H1 (cell line): ENCODE measurements at regions not wholly inside any gene's neighbourhood (a gene's known extent, or its start where the extent isn't known, plus 50 kb on each side); places are given as distances from the start of the nearest gene placed in this dataset.

Experiments
- CTCF ChIA-PET: fragments of 300-600 bp; sonication (Branson Sonifier 250); formaldehyde crosslinking; loops from one replicate; lab custom pipeline; 2021; ENCODE audit not compliant: partially characterized antibody; lab: Charles Lee
- POLR2A ChIA-PET: fragments of 300-600 bp; sonication (Branson Sonifier 250); formaldehyde crosslinking; loops from one replicate; lab custom pipeline; 2021; ENCODE audit warnings: inconsistent platforms; ENCODE audit not compliant: partially characterized antibody; lab: Charles Lee
- DNase-seq, 2 experiments: peaks; one replicate each; pipeline versions ENCODE4 v3.0.0 to v3.0.0-alpha.2; 2010 to 2022; ENCODE audit warnings: low spot score in 2 of 2, low read depth in 1 of 2, mixed read lengths in 1 of 2
- FAIRE-seq: peaks from 2 replicates; lab custom pipeline; 2011; peaks lifted over from hg19 to GRCh38; lab: Jason Lieb, UNC
- H2AFZ ChIP-seq: 2 replicates; pipeline ENCODE4 v1.8.1; 2012; ENCODE audit warnings: low read length, inconsistent platforms
- H2AK5ac ChIP-seq: 2 replicates; pipeline ENCODE4 v1.6.1; 2013; ENCODE audit warnings: low read depth, low read length
- H2BK120ac ChIP-seq: replicated peaks from 2 replicates; pipeline ENCODE3; 2013; ENCODE audit warnings: low read depth, low read length, inconsistent platforms
- H2BK12ac ChIP-seq: 2 replicates; pipeline ENCODE4 v1.6.1; 2013; ENCODE audit warnings: low read depth, low read length
- H2BK15ac ChIP-seq: 2 replicates; pipeline ENCODE4 v1.6.1; 2013; ENCODE audit warnings: low read length
- H2BK20ac ChIP-seq: 2 replicates; pipeline ENCODE4 v1.6.1; 2013; ENCODE audit warnings: low read length
- H2BK5ac ChIP-seq: 2 replicates; pipeline ENCODE4 v1.6.1; 2013; ENCODE audit warnings: low read depth, low read length
- H3K14ac ChIP-seq: 2 replicates; pipeline ENCODE4 v1.6.1; 2013; ENCODE audit warnings: inconsistent platforms; ENCODE audit not compliant: insufficient read length
- H3K18ac ChIP-seq: 2 replicates; pipeline ENCODE4 v1.6.1; 2013; ENCODE audit warnings: low read length; ENCODE audit errors: extremely low read depth
- H3K23ac ChIP-seq: 2 replicates; pipeline ENCODE4 v1.6.1; 2013; ENCODE audit warnings: inconsistent platforms; ENCODE audit not compliant: insufficient read length
- H3K23me2 ChIP-seq: 2 replicates; pipeline ENCODE4 v1.6.1; 2013; ENCODE audit warnings: low read depth, low read length
- H3K27ac ChIP-seq: 2 replicates; pipeline ENCODE4 v1.6.1; 2011; ENCODE audit warnings: low read depth, low read length, inconsistent platforms
- H3K27me3 ChIP-seq, 4 experiments: replicated peaks in 1 of 4; 1 replicate in 1 of 4; 2 replicates in 3 of 4; pipeline versions ENCODE4 v1.6.1 to v1.8.1; 2011 to 2013; ENCODE audit warnings: low read length in 3 of 4, mild to moderate bottlenecking in 3 of 4, inconsistent platforms in 2 of 4, mixed read lengths in 2 of 4, moderate library complexity in 1 of 4; ENCODE audit not compliant: control insufficient read depth in 3 of 4, insufficient read depth in 3 of 4; ENCODE audit errors: extremely low read depth in 1 of 4
- H3K36me3 ChIP-seq, 4 experiments: 2 replicates each; pipeline versions ENCODE4 v1.6.1 to v1.8.1; 2011 to 2013; ENCODE audit warnings: mild to moderate bottlenecking in 4 of 4, low read length in 3 of 4, moderate library complexity in 2 of 4, control low read depth in 1 of 4, inconsistent platforms in 1 of 4; ENCODE audit not compliant: insufficient read depth in 4 of 4, control insufficient read depth in 2 of 4
- H3K4ac ChIP-seq: replicated peaks from 2 replicates; pipeline ENCODE3; 2013; ENCODE audit warnings: low read length, low read depth, mixed read lengths, inconsistent platforms; ENCODE audit not compliant: insufficient read length
- H3K4me1 ChIP-seq, 4 experiments: replicated peaks in 1 of 4; 1 replicate in 1 of 4; 2 replicates in 3 of 4; pipeline versions ENCODE4 v1.6.1 to v1.8.1; 2011 to 2013; ENCODE audit warnings: low read length in 3 of 4, inconsistent platforms in 2 of 4, mixed read lengths in 1 of 4; ENCODE audit not compliant: insufficient read depth in 4 of 4, control insufficient read depth in 3 of 4
- H3K4me2 ChIP-seq, 2 experiments: 2 replicates each; pipeline versions ENCODE4 v1.6.1 to v1.8.1; 2011 to 2013; ENCODE audit warnings: low read depth in 2 of 2, low read length in 2 of 2, control low read depth in 1 of 2, inconsistent platforms in 1 of 2, mild to moderate bottlenecking in 1 of 2; ENCODE audit not compliant: insufficient read depth in 1 of 2
- H3K4me3 ChIP-seq, 4 experiments: fragments of 200-600, 300-600 bp in 1 of 4; sonication (generic), shearing (Covaris generic), sonication (Bioruptor Twin) in 1 of 4; 2 replicates each; pipeline versions ENCODE4 v1.5.1 to v1.8.1; 2011 to 2016; ENCODE audit warnings: low read length in 4 of 4, low read depth in 3 of 4, control low read depth in 2 of 4, inconsistent platforms in 2 of 4, mild to moderate bottlenecking in 2 of 4, mixed read lengths in 1 of 4, moderate library complexity in 1 of 4; ENCODE audit not compliant: insufficient read depth in 2 of 4; ENCODE audit errors: extremely low read depth in 1 of 4
- H3K56ac ChIP-seq: replicated peaks from 2 replicates; pipeline ENCODE3; 2013; ENCODE audit warnings: low read depth, mild to moderate bottlenecking, mixed read lengths, low read length, inconsistent platforms; ENCODE audit not compliant: insufficient read length
- H3K79me1 ChIP-seq: 2 replicates; pipeline ENCODE4 v1.6.1; 2013; ENCODE audit warnings: low read depth, low read length, control low read depth
- H3K79me2 ChIP-seq, 2 experiments: 2 replicates each; pipeline versions ENCODE4 v1.6.1 to v1.8.1; 2012 to 2013; ENCODE audit warnings: low read length in 2 of 2, mild to moderate bottlenecking in 2 of 2, inconsistent platforms in 1 of 2; ENCODE audit not compliant: insufficient read depth in 2 of 2, control insufficient read depth in 1 of 2
- H3K9ac ChIP-seq, 4 experiments: replicated peaks in 1 of 4; 1 replicate in 1 of 4; 2 replicates in 3 of 4; pipeline versions ENCODE4 v1.6.1 to v1.8.1; 2011 to 2013; ENCODE audit warnings: low read depth in 3 of 4, low read length in 3 of 4, control low read depth in 2 of 4, mild to moderate bottlenecking in 2 of 4, moderate library complexity in 2 of 4, inconsistent platforms in 1 of 4; ENCODE audit errors: extremely low read depth in 1 of 4
- H3K9me3 ChIP-seq, 2 experiments: 2 replicates each; pipeline versions ENCODE4 v1.6.1 to v1.8.1; 2012 to 2013; ENCODE audit warnings: mild to moderate bottlenecking in 2 of 2, moderate library complexity in 2 of 2, control low read depth in 1 of 2, inconsistent platforms in 1 of 2, low read depth in 1 of 2, low read length in 1 of 2, mixed read lengths in 1 of 2; ENCODE audit not compliant: insufficient read depth in 2 of 2
- H4K20me1 ChIP-seq, 2 experiments: replicated peaks in 1 of 2; 2 replicates each; pipeline versions ENCODE3 to v1.8.1; 2011 to 2013; ENCODE audit warnings: inconsistent platforms in 2 of 2, low read length in 2 of 2, mild to moderate bottlenecking in 1 of 2; ENCODE audit not compliant: insufficient read depth in 2 of 2, control insufficient read depth in 1 of 2
- H4K5ac ChIP-seq: 2 replicates; pipeline ENCODE4 v1.6.1; 2013; ENCODE audit warnings: low read length, low read depth, mixed read lengths, inconsistent platforms; ENCODE audit not compliant: insufficient read length
- H4K8ac ChIP-seq: 2 replicates; pipeline ENCODE4 v1.8.0; 2013; ENCODE audit warnings: mild to moderate bottlenecking, moderate library complexity, low read length, inconsistent platforms; ENCODE audit not compliant: insufficient read depth; ENCODE audit errors: extremely low read depth
- H4K91ac ChIP-seq: replicated peaks from 2 replicates; pipeline ENCODE3; 2013; ENCODE audit warnings: low read length, mixed read lengths, inconsistent platforms; ENCODE audit not compliant: insufficient read length
- KDM1A ChIP-seq: fragments of 200-600, 300-600 bp; sonication (generic); IDR thresholded peaks from 2 replicates; pipeline ENCODE4 v1.7.1; 2016; ENCODE audit warnings: mild to moderate bottlenecking, low read length, borderline replicate concordance
- KDM4A ChIP-seq: IDR thresholded peaks from one replicate; pipeline ENCODE4 v1.7.1; 2012; ENCODE audit warnings: low read depth, mild to moderate bottlenecking, moderate library complexity, low read length, inconsistent platforms; ENCODE audit not compliant: severe bottlenecking
- WGBS, 2 experiments: shearing (Covaris generic) in 1 of 2; methylation state at CpG; one replicate each; pipeline versions ENCODE4 v1.1.6 to v1.1.7; 2013 to 2015; ENCODE audit warnings: low lambda C conversion rate in 2 of 2, mixed read lengths in 2 of 2, inconsistent platforms in 1 of 2, low coverage in 1 of 2, missing lambda C conversion rate in 1 of 2; ENCODE audit not compliant: insufficient replicate concordance in 2 of 2, insufficient coverage in 1 of 2, insufficient read length in 1 of 2; ENCODE audit errors: extremely low coverage in 1 of 2, missing lambda C conversion rate in 1 of 2; 5-methylcytosine and 5-hydroxymethylcytosine counted together

- Histone ChIP-seq H2BK15ac (no peak overlapping the region), H3K23me2 (no peaks in the 10 kb centered on the region), H3K23ac (no peak overlapping the region), H2AFZ (no peak overlapping the region), H4K20me1 (no peaks in the 10 kb centered on the region), H3K9me3 (no peaks in the 10 kb centered on the region), H3K36me3 (no peaks in the 10 kb centered on the region), H2AK5ac (no peak overlapping the region), H3K4ac (no peak overlapping the region), H3K9ac (no peak overlapping the region), H3K14ac (no peak overlapping the region), H3K4me1 (no peaks in the 10 kb centered on the region), H3K18ac (no peak overlapping the region), H4K91ac (no peak overlapping the region), H4K5ac (no peak overlapping the region), H2BK20ac (no peak overlapping the region), H3K4me3 (no peak overlapping the region), H3K4me2 (no peak overlapping the region), H2BK12ac (no peak overlapping the region), H3K56ac (no peak overlapping the region), H2BK120ac (no peak overlapping the region), H3K27ac (no peak overlapping the region), H3K79me2 (no peaks in the 10 kb centered on the region), H3K27me3 (no peaks in the 10 kb centered on the region), H2BK5ac (no peak overlapping the region), H4K8ac (no peak overlapping the region), H3K79me1 (no peaks in the 10 kb centered on the region)
- FAIRE-seq (no peak), DNase-seq (no peak)
- POLR2A ChIA-PET = no interaction called here
- CTCF ChIA-PET = no interaction called here
- 92% methylated on average over 5 of the region's 6 CpGs; no CpG with 5 or more reads in 1 of the 2 experiments for WGBS, 2 experiments
- TF ChIP-seq KDM1A (no peak), KDM4A (no peak)
Measured at GRCh38 chrX:4656419-4656818, 943.0 kb upstream of the PRKX start.
